HG02642 (cell line): ENCODE measurements at regions not wholly inside any gene's neighbourhood (a gene's known extent, or its start where the extent isn't known, plus 50 kb on each side); places are given as distances from the start of the nearest gene placed in this dataset.

ENCODE experiments used
- ATAC-seq: cut with Tn5 transposase; IDR thresholded peaks from one replicate; pipeline ENCODE4 v1.9.1; 2021; ENCODE audit warnings: mild to moderate bottlenecking; ENCODE audit not compliant: unreplicated experiment, poor library complexity

DNA sequence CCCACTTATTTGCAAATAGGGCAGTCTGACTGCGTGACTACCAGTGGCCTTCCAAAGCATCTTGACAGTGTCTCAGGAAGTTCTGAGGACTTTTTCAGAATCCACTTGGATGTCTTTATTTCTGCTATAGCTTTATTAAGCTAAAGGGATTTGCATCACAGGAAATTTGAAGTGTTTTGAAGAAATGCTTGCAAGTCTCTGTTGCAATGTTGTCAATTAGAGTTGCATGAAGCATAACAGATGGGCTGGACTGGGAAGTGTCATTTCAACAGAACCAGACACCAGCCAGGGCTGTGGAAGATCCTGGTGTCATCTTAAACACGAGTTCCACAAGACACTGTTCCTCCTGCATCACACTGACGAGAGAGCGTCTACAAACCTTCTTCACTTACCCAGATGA is 224.5 kb downstream of the EN1 start:
- no peak for ATAC-seq

DNA sequence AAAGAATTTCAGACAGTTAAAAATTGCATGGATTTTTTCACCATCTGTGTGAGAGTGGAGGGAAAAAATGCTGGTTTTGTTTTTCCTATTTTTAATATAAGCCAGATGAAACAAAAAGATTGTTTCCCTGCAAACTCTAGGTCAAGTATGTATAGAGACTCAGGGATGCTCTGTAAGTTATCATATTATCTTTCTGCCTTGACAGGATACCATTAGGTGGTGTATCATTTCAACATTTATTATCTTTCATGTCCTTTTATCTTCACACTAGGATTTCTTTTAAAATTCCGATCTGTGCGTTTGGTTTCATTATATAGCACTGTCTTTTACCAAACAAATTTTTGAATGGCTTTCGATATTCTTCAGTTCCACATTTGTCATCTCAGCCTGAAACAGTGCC is 225.3 kb downstream of the EN1 start:
- no peak for ATAC-seq

DNA sequence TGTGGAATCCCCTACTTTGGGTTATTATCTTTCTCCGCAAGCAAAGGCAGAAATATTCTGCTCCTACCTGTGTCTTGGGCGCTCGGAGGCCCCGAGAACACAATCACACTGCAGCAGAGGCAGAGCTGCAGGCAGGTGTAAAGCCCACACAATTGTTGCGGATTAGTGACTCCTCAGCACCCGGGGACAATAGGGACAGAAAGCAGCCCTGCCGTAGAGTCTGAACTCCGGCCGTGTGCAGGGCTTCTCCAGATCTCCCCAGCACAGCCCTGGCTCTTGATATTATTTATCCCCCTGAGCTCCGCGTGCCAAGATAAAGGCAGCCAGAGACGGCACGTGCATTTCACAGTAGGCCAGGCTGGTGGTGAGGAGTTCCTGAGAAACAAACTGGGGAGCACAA is 229.2 kb downstream of the EN1 start:
- no peak for ATAC-seq

DNA sequence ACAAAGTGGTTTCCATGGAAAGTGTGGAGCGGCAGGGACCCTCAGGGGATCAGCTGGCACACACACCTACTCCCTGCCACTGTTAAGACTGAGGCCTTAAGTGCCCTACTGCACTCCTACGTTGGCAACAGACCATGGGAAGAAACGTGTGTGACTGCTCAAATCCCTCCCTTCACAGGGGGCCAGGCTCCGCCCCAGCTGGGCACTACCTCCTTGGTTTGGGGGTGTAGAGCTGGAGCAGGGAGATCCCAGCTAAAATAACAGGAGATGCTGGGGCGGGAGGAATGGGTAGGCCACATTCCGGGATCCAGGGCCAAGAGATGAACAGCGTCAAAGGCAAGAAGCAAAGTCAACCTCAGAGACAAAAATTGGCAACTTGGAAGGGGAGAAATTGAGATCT is 231.0 kb downstream of the EN1 start:
- ATAC-seq: no peak

DNA sequence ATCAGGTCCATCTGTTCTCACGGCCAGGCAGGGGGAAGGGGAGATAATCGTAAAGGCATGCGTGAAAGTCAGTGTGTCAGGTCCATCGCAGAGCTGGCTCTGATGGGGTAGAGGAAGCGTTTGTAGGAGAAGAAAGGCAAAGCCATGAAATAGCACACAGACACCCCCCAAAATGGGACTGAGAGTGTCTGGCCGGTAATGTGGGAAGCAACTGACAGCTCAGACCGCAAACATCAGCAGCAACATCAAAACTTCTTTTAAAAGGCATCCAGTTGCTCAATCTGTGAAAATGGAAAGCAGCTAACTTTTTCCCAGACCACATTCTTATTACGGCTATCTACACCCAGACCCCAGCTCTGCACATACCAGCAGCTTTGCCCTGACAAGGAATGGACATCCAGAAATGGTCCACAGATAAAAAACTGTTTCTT is 232.6 kb downstream of the EN1 start:
- ATAC-seq: no peak

DNA sequence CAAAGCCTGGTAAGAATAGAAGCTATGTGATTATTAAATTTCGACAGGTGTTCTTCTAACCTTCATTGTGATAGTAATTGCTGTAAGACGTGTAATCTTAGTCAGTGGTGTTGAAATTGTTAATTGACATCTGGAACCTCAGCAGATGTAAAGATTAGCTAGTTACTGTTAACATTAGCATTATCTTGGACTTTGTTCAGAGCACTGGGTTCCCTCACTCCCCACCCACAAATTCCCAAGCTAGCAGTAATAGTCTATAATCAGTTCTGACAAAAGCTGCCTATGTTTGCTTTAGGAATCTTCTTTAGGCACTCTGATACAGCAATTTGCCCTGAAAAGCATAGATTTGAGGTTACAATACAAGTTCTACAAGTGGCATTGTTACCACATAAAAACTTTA is 233.7 kb downstream of the EN1 start:
- ATAC-seq: no peak

DNA sequence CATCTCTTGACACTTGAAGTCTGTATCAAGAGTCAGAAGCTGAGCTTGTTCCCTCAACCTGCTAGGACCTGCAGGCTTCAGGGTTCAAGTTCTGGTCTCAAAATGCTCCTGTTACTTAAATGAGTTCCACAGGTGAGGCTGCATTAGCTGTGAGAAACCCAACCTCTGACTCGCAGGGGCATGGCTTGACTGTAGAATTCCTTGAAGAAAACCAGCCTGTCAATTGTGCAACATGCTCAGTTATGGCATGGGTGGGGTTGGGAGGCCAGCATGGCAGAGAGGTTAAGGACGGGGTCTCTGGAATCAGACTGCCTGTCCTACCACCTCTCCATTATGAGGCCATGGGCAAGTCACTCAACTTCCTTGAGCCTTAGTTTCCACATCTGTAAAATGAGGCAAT is 235.8 kb downstream of the EN1 start:
- ATAC-seq: no peak

DNA sequence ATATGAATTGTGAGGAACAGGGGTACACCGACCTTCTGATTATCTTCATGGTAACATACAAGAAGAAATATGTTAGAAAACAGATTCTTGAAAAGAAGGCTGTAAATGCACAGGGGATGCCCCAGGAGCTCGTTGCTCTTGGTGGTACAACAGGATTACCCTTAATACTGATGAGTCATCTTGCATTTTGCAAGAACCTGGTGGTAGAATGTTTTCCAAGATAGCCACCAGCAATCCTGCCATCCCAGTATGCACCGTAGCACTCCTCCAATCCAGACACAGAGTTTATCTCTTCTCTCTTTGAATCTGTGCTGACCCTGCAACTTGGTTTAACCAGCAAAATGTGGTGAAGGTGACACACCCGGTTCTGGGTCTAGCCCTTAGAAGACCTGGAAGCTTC is 238.3 kb downstream of the EN1 start:
- ATAC-seq: no peak

DNA sequence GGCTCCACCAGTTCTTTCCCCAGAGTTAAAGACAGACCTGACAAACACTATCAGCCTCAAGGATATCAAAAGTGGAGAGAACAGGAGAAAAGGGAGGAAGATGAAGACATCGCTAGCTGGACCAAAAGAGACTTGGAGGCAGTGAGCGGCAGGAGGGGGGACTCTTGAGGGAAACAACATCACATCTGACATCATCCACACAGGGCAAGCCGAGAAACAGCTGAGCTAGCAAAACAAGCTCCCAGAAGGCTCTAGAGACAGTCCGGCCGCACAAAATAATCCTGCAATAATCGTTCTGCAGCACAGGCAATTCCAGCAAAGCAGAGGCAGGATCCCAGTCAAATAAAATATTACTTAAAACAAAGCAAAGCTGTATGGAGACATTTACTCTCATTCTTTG is 239.8 kb downstream of the EN1 start:
- ATAC-seq: no peak

DNA sequence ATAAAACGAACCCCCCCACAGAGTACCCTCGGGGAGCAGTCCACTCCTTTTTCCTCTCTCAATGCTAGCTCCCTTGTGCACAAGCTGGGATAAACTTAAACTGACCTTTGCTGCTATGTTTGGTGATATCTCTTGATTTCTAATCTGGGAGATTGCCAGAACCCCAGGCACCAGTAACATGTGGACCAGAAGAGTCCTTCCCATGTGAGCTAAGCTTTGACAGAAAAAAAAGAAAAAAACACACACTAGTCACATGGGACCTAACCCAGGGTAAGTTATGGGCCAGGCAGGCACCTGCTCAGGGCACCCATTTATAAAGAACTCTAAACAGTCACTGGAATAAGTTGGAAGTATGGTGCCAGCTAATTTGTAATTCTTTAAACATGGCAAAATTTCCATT is 242.6 kb downstream of the EN1 start:
- no peak for ATAC-seq

DNA sequence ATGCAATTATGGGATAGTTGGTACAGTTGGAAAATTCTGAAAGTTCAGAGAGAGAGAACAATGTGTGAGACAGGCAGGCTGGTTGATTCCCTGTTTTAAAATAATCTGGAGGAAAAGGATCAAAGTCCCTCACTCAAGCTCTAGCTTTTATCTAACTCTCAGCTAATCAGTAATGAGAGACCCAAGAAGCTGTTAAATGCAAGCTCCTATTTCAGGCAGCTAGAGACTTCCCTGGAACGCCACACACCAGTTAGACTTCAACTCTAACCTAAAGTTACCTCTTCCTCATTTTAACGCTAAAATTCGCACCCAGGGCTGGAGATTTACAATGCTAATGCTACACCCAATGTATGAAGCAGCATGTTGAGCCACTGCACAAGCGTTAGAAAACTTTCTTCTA is 243.1 kb downstream of the EN1 start:
- no peak for ATAC-seq

DNA sequence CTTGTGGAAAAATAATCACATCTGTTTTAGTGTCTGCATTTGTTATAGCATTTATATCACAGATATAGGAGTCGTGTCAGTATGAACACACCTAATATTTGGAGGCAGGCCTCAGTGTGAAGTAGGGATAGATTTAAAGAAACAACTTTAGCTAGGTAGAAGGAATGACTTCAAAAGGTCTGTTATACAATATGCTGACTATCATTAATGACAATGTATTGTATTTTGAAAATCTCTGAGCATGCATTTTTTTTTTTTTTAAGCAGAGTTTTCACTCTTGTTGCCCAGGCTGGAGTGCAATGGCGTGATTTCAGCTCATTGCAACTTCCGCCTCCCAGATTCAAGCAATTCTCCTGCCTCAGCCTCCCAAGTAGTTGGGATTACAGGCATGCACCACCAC is 248.3 kb downstream of the EN1 start:
- no peak for ATAC-seq

DNA sequence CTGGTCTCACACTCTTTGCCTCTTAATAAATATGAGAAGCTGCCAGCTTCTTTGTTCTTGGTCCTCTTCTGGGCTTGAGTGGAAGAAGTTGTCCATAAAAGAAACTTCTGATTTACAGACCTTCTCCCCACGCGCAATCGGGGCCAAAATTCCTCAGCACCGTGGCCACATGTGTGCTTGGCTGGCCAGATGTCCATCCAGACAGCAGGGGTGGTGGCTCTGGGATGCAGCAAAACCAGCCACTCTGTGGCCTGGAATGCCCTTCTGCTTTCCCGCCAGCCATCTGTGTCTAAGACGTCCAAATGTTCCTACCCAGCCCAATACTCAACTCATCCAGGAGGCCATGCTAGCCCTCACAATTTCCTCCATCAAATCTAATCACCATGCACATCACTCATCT is 250.8 kb downstream of the EN1 start:
- no peak for ATAC-seq

DNA sequence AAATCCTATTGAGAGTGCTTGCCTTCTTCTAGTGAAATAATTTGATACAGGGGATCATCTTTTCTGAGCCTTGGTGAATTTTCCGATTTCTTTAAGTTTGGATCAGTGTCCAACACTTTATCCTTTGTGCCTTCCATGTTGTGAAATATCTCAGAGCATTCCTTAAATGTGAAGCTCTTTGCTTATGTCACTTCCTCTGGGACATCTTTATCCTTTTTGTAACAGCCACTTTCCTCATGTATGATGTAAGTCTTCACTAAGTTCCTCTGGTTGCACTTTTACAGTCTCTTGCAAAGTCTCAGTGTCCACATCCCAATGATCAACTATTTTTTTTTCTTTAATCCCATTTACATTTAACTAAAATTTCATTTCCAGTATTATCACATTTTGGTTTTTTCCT is 254.2 kb downstream of the EN1 start:
- no peak for ATAC-seq

DNA sequence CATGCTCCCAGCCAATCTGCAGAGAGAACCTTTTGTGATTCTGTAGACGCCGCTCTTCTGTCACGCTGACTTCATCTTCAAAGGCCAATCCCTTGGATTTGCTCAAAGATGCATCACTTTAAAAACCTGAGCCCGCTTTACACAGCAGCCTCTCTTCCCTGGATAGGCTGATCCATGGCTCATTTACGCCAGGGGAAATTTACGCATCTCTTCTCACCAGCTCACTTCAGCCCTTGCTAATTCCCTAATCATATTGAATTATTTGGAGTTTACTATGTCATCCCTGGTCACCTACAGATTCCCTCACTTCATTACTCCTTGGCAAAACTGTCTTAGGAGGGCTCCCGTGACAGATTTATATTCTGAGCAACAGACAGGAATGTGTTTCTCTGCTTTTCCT is 256.2 kb downstream of the EN1 start:
- ATAC-seq: no peak

DNA sequence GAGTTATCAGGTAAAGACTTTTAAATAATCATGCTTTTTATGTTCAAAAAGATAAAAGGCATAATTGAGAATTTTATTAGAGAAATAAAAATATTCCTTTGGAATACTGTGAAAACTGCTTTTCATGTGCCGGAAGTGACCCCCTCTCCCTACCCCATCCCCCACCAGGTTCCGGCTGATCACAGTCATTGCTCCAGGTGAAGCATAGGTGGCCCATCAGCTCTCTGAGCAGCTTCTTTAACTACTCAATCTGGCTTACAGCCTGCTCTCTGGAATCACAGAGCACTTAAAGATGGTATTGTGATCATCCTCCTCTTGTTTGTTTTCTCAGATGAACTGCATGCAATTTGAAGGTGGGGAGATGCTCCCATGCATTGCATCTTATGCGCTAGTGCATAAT is 257.7 kb downstream of the EN1 start:
- ATAC-seq: no peak

DNA sequence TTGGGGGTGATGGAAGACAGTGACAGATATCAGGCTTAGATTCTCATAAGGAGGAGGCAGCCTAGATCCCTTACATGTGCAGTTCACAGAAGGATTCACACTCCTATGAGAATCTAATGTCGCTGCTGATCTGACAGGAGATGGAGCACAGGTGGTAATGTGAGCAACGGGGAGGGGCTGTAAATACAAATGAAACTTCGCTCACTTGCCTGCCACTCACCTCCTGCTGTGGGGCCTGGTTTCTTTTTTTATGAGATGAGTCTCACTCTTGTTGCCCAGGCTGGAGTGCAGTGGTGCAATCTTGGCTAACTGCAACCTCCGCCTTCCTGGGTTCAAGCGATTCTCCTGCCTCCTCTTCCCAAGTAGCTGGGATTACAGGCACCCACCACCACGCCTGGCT is 258.6 kb downstream of the EN1 start:
- no peak for ATAC-seq

DNA sequence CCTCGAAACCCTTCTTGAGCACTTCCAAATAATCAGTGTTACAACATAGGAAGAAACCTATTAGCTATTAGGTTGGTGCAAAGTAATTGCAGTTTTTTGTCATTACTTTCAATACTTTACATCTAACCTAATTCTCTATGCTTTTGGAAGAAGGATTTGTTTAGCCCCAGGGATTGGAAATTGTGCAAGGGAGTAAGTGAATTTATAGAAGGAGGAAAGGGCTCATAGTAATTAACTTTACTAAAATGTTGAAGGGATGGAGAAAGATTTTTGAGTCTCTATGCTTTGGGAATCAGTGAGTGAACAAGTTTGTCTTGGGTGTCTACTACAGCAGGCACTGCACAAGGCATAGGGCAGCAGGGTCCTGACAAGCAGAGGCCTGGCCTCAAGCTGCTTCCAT is 261.1 kb downstream of the EN1 start:
- no peak for ATAC-seq

DNA sequence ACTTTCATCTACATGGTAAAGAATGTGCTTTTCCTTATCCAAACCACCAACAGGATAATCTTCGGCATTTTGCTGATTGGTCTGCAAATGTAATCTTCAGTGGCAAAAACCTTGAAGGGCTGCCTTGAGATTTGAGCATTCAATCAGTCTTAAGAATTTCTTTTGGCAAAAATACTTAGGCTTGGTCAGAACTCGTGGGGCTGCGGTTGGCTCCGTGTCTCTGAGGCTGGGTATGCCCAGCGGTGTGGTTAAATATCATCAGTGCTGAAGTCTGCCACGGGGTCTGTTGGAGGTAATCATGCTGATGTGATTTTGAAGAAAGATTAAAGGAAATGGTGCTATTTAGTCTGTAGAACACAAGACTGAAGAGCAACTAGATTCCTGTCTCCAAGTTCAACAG is 262.6 kb downstream of the EN1 start:
- no peak for ATAC-seq

DNA sequence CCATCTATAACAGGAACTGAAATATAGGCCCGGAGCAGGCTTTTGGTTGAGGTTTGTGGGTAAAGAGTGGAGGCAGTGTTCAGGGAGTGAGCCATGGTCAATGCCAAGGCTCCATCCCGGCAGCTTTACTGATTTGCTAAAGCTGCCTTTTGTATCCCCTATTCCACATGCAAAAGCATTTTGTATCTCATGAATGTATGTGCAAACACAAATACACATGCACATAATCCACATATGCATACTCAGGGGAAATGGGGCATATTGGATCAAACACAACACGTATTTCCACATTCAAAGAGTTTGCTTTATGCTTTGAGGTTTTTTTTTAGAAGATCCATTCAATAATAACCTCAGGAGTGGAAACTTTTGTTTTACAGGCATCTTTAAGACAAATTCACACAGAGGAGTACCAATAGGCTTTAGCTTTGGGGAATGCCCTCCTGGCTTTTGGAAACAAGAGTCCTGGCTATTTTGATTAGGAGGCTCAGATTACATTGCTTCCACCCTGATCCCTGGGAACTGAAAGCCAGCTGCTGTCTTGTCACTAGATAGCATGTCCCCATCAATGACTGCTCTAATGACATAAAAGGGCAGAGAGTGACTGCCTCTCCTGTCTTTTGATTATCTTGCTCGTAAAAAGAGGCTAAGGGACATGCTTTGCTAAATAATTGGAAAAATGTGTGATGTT is 263.2 kb downstream of the EN1 start:
- no peak for ATAC-seq

DNA sequence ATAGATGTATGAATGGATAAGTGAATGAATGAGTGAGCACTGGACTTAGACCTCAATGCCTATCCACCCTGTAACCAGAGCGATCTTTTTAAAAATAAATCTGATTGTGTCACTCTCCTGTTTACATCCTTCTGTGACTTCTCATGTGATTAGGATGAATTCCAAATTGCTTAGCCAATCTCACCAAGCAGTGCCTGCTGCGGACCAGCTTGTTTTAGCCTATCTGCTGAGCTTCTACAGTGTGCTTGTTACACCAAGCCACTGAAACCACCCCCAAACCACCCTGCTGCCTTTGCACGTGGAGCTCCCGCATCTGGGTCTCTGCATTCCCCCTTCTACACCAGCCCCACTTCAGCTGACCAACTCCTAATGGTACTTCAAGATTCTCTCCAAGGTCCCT is 265.4 kb downstream of the EN1 start:
- no peak for ATAC-seq

DNA sequence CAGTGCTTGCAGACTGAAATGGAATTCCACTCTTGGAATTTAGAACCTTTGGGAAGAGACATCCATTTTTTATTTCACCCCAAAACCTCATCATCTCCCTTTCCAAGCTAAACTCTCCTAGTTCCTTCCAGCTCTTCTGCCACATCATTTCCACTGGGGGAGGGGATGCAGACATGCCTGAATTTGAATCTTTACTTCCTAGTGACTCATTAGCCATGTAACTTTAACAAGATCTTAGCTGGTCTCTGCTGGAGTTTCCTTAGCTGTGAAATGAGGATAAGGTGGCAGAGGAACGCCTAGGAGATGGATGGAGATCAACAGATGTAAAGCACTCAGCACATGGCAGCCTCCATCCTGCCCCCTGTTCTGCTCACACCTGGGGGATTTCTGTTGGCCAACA is 266.8 kb downstream of the EN1 start:
- no peak for ATAC-seq

DNA sequence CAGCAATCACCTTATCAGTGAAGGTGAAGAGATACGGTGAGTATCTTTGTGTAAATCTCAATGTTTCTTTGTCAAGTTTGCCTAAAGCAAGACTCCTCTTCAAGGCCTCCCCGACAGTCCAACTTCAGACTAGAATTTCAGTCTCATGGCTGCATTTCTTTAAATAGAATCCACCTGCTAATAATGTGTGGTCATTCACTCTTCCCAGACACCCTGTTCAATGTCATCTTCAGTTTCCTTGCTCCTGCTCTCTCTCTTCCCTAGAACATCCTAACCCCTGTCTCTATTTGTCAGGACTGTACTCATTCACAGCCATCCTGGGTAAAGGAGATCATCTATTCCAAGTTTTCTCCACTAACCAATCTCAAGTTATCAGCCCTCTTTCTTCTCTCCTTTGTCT is 267.3 kb downstream of the EN1 start:
- ATAC-seq: no peak
